ENCODE measurements at regions not wholly inside any gene's neighbourhood (a gene's known extent, or its start where the extent isn't known, plus 50 kb on each side); places are given as distances from the start of the nearest gene placed in this dataset.
A peak's percentile ranks its signal among the peaks of the same experiment; 100 is the strongest.

DNA sequence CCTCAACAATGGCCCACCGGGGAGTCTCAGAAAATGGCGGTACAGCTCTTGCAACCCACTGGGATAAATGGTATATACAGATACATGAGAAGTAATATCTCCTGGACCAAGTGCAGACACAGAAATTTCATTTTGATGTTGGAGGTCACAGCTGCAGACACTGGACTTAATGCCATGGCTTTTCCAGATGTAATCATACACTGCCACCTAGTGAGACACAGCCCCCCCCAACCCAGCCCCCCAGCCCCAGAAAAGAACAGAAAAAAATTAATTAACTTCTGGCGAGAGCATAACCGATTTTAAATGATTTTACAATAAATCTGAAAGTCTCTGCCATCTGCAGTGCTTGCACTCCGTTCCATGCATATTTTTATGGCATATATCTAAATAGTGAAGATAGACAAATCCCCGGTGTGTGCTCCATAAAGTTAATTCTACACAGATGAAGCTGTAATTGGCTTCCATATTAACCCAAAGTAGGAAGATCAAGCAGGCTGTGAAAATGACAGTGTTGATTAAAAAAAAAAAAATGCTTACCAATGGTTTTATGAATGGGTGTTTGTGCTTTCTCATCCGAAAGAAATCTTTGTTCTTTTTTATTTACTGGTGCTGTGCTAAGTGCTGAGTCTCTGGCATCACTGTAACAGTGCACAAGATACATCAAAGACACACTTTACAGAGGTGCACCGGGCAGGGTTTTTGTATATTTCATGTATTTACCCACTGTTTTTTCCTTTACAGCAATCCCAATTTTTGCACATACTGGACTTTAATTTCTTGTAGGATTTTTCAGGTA is 804.1 kb downstream of the TFAP2A start:
- 83 to 93% methylated on average over 1 to 8 of the region's 8 CpGs for WGBS, 2 experiments (ENCODE audit: insufficient coverage in 1 of 2, insufficient read length in 1 of 2)
- Mint-ChIP-seq H3K27me3 (ENCODE audit: insufficient read depth) (peaks cover 9% of the 10 kb centered on the region), H3K36me3 (ENCODE audit: low read depth) (no peaks in the 10 kb centered on the region), H3K4me3 (no peak overlapping the region), H3K27ac (no peak overlapping the region), H3K9me3 (no peaks in the 10 kb centered on the region), H3K4me1 (peaks cover 10% of the 10 kb centered on the region)
- TF ChIP-seq, protein P1, sequence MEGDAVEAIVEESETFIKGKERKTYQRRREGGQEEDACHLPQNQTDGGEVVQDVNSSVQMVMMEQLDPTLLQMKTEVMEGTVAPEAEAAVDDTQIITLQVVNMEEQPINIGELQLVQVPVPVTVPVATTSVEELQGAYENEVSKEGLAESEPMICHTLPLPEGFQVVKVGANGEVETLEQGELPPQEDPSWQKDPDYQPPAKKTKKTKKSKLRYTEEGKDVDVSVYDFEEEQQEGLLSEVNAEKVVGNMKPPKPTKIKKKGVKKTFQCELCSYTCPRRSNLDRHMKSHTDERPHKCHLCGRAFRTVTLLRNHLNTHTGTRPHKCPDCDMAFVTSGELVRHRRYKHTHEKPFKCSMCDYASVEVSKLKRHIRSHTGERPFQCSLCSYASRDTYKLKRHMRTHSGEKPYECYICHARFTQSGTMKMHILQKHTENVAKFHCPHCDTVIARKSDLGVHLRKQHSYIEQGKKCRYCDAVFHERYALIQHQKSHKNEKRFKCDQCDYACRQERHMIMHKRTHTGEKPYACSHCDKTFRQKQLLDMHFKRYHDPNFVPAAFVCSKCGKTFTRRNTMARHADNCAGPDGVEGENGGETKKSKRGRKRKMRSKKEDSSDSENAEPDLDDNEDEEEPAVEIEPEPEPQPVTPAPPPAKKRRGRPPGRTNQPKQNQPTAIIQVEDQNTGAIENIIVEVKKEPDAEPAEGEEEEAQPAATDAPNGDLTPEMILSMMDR (conservative IDR thresholded peaks at IDR 0.05) = no peak
- Histone ChIP-seq H3K4me1 (ENCODE audit: control insufficient read depth, insufficient read depth, low read length) (no peaks in the 10 kb centered on the region), H3K4me3 (ENCODE audit: low read length) (no peak overlapping the region), H3K9me3 (ENCODE audit: control insufficient read depth, low read length) (no peaks in the 10 kb centered on the region), H3K27me3 (ENCODE audit: control insufficient read depth, insufficient read depth, low read length, poor library complexity, severe bottlenecking) (peaks cover 11% of the 10 kb centered on the region), H3K27ac (ENCODE audit: low read depth, low read length) (no peak overlapping the region), H3K9ac (ENCODE audit: extremely low read depth, low read length, poor library complexity, severe bottlenecking) (no peak overlapping the region), H3K36me3 (ENCODE audit: control insufficient read depth, insufficient read depth, low read length) (no peaks in the 10 kb centered on the region)
- DNase-seq = no peak

DNA sequence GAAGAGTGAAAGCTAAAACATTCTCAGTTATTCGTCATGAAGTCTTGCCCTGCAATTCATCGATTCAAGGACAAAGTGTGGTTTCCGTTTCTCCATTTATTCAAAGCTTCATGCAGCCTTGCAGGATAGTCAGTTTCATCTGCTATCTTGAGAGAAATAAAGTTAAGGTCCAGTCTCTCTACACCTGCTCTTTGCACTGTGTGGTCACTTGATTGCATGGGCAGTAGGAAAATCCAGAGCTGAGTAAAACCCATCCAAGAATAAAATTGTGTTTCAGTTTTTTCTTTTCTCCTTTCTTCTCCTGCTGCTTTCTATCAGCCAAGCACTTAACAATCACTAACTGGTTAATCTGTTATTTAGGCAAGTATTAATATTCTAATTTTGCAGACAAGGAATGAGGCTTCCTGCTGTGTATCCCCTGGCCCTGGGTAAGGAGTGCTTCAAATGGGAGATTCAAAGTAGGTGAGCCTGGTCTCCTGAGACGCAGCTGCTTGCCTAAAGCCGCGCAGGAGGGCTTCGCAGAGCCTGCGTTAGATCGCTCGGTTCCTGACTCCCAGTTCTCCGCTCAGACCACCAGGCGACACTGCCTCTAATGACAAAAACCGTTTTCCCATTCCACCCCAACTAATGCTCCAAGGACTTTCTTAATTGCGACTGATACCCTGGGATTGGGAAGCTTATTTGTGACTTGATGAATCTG is 808.3 kb downstream of the TFAP2A start:
- Mint-ChIP-seq H3K9me3 (no peaks in the 10 kb centered on the region), H3K4me1 (peaks cover 10% of the 10 kb centered on the region), H3K4me3 (no peak overlapping the region), H3K36me3 (ENCODE audit: low read depth) (no peaks in the 10 kb centered on the region), H3K27ac (no peak overlapping the region), H3K27me3 (ENCODE audit: insufficient read depth) (peaks cover 9% of the 10 kb centered on the region)
- TF ChIP-seq, protein P1 (conservative IDR thresholded peaks at IDR 0.05) = peak; percentile 63
- WGBS, 2 experiments (ENCODE audit: insufficient coverage in 1 of 2, insufficient read length in 1 of 2) = 40 to 76% methylated on average over 4 to 14 of the region's 14 CpGs
- Histone ChIP-seq H3K9me3 (ENCODE audit: control insufficient read depth, low read length) (no peaks in the 10 kb centered on the region), H3K4me1 (ENCODE audit: control insufficient read depth, insufficient read depth, low read length) (no peaks in the 10 kb centered on the region), H3K27ac (ENCODE audit: low read depth, low read length) (no peak overlapping the region), H3K27me3 (ENCODE audit: control insufficient read depth, insufficient read depth, low read length, poor library complexity, severe bottlenecking) (peaks cover 11% of the 10 kb centered on the region), H3K9ac (ENCODE audit: extremely low read depth, low read length, poor library complexity, severe bottlenecking) (no peak overlapping the region), H3K36me3 (ENCODE audit: control insufficient read depth, insufficient read depth, low read length) (no peaks in the 10 kb centered on the region), H3K4me3 (ENCODE audit: low read length) (no peak overlapping the region)
- DNase-seq = peak; percentile 82

DNA sequence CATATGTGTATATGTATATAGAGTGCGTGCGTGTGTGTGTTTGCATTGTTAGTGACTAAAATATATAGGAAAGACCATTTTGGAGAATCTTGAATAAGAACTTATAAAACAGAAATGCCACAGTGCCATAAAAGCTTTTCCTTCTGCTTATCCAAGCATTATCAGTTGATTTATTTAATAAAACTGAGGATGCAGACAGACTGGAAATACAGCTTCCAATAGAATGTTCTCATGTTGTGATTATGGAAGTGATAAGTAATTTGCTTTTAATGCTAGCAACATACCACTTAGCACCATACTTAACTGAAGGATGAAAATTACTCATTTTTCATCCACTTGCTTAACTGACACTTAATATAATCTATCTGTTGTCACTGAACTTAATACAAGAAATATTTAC is 820.1 kb downstream of the TFAP2A start:
- H3K4me3 Mint-ChIP-seq = no peak overlapping the region
- H3K9me3 Mint-ChIP-seq = no peaks in the 10 kb centered on the region
- TF ChIP-seq, protein P1 (conservative IDR thresholded peaks at IDR 0.05) = no peak
- H3K36me3 ChIP-seq (ENCODE audit: control insufficient read depth, insufficient read depth, low read length) = no peaks in the 10 kb centered on the region
- H3K4me1 Mint-ChIP-seq = no peaks in the 10 kb centered on the region
- H3K36me3 Mint-ChIP-seq (ENCODE audit: low read depth) = no peaks in the 10 kb centered on the region
- H3K4me3 ChIP-seq (ENCODE audit: low read length) = no peak overlapping the region
- H3K27ac Mint-ChIP-seq = no peak overlapping the region
- H3K9ac ChIP-seq (ENCODE audit: extremely low read depth, low read length, poor library complexity, severe bottlenecking) = no peak overlapping the region
- WGBS, 2 experiments (ENCODE audit: insufficient coverage in 1 of 2, insufficient read length in 1 of 2) = 96 to 100% methylated on average over 2 of the region's 2 CpGs
- no peak for DNase-seq
- H3K27me3 ChIP-seq (ENCODE audit: control insufficient read depth, insufficient read depth, low read length, poor library complexity, severe bottlenecking) = no peaks in the 10 kb centered on the region
- H3K4me1 ChIP-seq (ENCODE audit: control insufficient read depth, insufficient read depth, low read length) = no peaks in the 10 kb centered on the region
- H3K27me3 Mint-ChIP-seq (ENCODE audit: insufficient read depth) = no peaks in the 10 kb centered on the region
- H3K9me3 ChIP-seq (ENCODE audit: control insufficient read depth, low read length) = no peaks in the 10 kb centered on the region
- no peak overlapping the region for H3K27ac ChIP-seq (ENCODE audit: low read depth, low read length)

Measured in endodermal cell (in vitro differentiated cells).